ENCODE measurements at regions not wholly inside any gene's neighbourhood (a gene's known extent, or its start where the extent isn't known, plus 50 kb on each side); places are given as distances from the start of the nearest gene placed in this dataset.

DNA sequence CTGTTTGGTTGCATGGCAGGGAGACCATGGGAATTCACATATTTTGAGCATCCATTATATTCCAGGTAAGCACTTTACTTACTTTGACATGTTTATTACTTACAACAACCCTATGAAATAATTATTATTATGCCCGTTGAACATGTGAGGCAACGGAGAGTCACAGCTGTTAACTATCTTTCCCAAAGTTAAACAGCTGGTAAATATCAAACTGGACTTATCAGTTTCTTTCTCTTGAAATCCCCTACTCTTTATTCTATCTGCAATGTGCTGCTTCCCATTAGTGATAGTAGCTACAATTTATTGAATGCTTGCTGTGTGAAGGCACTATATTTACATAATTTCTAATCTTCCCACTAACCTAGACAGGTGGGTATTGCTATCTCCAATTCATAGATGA lies 847.7 kb upstream of the MAP3K7 start:
- DNase-seq (ENCODE audit: low read depth) = no peak

DNA sequence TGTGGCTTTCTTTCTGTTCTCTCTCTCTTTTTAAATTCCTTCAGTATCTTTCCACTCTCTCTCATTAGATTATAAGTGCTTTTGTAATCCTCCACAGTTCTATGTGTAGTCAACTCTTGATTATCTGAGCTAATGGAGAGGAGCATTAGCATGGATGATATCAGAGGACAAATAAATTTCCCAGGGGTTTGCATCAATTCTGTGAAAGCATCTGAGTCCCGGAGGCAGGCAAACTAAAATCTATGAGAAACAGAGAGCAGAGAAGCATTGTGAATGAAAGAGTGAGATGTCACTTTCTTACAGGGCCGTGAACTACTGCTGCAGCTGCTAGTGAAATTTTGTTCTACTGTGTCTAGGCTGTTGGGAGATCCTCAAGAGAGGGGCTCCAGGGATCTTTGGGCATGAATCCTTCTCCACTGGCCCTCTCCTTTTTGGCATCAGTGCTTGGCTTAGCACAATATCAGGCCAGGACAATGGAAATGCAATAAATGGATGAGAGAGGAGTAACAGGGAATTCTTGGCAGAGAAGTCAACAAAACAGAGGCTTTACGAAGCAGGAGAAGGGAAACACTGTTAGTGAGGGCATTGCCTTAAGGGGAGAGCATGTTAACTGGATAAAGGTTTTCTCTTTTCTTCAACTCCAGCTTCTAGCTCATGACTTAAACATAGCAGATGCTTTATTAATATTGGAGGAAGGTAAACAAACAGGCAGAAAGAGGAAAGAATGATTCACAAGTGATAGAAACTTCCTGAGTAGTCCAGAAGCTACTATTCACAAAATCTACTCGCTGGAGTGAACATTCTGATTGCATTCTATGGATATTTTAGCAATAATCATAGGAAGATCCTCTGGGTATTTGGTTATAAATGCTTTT lies 847.0 kb upstream of the MAP3K7 start:
- no peak for DNase-seq (ENCODE audit: low read depth)

DNA sequence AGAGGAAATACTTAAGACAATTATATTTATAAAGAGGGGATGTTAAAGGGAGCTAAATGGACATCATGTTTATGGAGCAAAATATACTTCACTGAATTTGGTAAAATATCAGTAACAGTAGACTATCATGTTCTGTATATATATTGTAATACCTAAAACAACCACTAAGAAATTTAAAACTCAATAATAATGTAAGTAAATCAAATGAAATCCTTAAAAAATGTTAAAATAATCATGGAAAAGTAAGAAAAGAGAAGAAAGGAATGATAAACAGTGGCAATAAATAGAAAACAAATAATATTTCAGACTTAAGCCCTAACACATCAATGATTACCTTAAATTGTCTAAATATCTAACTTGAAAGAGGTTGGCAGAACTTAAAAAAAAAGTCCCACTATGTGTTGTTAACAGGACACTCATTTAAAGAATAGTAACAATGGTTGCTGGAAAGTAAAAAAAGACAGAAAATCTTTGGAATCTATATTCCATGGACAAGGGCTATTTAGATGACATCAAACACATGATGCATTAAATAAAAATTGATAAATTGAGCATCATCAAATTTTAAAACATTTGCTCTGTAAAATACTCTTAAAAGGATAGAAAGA lies 842.2 kb upstream of the MAP3K7 start:
- no peak for DNase-seq (ENCODE audit: low read depth)

DNA sequence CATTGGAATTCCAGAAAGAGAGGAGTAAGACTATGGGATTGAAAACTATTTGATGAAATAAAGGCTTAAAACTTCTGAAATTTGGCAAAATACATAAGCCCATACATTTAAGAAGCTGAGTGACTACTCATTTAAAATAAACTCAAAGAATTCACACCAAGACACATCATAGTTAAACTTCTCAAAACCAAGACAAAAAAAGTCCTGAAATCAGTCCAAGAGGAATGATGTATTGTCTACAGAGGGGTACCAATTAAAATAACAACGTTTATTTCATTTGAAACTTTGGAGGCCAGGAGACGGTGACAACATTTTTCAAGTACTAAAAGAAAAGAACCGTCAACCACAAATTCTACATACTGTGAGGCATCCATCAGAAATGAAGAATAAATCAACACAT lies 841.4 kb upstream of the MAP3K7 start:
- DNase-seq (ENCODE audit: low read depth) = no peak

DNA sequence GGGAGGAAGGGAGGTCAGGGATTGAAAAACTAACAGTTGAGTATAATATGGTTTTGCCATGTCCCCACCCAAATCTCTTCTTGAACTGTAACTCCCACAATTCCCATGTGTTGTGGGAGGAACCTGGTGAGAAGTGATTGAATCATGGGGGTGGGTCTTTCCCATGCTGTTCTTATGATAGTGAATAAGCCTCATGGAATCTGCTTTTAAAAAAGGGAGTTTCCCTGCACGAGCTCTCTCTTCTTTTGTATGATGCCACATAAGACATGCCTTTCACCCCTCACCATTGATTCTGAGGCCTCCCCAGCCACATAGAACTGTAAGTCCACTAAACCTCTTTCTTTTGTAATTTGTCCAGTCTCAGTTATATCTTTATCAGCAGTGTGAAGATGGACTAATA lies 833.4 kb upstream of the MAP3K7 start:
- peak; percentile 25 for DNase-seq (ENCODE audit: low read depth)

DNA sequence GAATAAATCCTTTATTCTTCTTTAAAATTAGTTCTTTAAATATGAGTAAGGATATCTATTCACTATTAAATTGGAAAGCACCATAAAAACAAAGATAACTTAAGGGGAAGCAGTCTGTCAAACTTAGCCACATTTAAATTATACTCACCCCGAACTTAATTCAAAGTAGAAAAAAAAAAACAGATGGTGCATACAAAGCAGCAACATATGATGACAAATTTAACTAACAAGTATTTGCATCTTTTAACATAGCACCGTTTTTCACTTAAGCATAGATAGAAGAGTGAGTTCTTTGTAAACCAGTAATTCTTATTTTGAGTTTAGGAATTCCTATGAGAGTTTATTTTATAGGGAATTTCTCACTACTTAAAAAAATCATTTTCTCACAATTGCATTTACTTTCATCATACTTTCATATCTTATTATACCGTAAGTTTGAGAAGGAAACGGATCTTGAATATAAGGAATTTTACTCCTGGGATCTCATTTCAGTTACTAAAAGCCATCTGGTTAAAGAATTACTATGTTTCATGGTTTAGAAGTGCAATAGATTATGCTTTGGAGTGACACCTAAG lies 828.2 kb upstream of the MAP3K7 start:
- DNase-seq (ENCODE audit: low read depth) = no peak

DNA sequence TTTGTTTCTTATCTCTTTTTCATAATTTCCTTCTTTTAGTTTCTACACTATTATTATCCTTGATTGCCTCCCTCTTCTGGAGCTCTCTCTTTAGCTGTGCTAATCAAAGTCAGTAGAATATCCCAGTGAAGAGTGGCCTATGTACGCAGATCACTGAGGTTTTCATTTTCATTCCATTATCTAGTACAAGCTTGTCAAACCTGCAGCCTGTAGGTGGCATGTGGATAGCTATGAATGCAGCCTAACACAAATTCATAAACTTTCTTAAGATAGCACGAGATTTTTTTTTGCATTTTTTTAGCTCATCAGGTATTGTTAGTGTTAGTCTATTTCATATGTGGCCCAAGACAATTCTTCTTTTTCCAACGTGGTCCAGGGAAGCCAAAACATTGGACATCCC lies 825.7 kb upstream of the MAP3K7 start:
- DNase-seq (ENCODE audit: low read depth) = no peak

DNA sequence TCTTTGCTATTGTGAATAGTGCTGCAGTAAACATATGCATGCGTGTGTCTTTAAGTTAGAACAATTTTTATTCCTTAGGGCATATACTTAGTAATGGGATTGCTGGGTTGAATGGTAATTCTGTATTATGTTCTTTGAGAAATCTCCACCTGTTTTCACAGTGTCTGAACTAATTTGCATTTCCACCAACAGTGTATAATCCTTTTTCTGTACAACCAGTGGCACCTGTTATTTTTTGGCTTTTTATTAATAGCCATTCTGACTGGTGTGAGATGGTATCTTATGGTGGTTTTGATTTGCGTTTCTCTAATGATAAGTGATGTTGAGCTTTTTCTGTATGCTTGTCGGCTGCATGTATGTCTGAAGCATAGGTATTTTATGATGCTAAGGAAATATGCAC lies 820.8 kb upstream of the MAP3K7 start:
- no peak for DNase-seq (ENCODE audit: low read depth)

DNA sequence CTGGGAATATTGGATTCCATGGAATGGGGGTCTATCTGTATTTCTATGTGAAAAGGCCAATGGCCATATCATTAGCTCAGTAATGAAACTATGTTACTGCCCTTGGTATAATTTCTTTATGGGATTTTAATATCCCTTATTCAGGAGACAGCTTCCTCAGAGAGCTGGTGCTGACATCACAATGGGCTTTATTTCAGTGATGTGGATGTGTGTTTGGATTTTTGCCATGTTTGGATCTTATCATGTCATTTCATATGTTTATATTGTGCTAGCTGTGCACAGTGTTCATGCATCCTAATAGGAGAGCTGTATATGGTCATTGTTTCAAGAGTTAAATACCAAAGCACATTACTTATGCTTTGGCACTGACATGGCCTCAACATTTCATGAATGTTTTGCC lies 806.1 kb upstream of the MAP3K7 start:
- no peak for DNase-seq (ENCODE audit: low read depth)

DNA sequence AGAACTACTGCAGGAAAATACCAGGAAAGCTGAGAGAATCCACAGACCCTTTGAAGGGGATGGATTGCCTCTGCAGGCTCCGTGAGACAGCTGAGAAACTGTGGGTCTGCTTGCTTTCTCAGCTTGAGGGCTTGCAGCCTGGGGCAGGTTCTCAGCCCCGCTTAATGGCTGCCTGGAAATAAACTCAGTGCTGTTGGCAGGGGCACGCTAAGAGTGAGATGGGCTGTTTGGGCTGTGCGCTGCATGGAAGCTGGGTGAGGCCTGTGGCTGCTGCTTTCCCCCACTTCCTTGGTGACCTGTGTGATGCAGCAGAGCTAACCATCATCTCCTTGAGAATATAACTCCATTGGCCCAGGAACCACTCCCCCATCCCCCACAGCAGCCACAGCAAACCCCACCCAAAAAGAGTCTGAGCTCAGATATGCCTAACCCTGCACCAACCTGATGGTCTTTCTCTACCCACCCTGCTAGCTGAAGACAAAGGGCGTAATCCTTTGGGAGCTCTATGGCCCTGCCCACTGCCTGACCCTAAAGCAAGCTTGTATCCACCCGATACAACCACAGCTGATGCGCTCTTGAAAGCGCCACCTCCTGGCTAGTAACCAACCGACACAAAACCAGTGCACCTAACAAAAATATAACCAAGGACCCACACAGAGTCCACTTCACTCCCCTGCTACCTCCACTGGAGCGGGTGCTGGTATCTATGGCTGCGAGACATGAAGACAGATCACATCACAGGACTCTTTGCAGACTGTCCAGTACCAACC lies 800.6 kb upstream of the MAP3K7 start:
- DNase-seq (ENCODE audit: low read depth) = peak; percentile 4

DNA sequence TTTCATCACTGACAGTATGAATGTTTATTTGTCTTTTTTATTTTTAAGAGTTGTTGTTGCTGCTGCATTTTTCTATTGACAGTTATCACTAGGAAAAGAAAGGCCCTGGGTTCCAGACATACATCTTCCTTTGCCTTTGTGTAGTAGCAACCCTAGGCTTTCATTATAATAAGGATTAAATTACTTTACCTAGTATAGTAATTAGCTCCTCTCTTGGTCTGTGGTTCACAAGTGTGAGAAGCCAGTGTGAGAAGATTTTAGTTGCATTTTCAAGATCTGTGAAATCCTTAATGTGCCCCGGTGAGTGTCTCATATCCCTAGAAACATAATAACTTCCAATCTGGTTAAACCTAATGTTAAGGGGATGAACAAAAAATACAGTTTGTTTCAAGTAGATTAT lies 799.3 kb upstream of the MAP3K7 start:
- DNase-seq (ENCODE audit: low read depth) = no peak

DNA sequence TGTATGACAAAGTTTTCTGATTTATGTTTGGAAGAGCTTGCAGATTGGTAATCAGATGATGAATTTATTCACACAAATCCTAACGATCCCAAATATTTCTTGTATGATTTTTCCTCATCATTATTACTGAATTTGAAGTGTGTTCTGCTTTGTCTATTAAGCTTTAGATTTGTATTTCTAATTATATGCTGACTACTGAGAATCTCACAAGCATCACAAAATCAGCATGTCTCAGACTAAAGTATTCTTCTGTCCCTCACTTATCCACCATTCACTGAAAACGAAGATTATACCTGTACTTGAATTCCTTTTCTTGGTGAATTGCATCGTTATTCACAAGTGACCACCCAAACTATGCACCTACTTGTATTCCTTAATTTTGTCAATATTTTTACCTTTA lies 796.3 kb upstream of the MAP3K7 start:
- DNase-seq (ENCODE audit: low read depth) = no peak

DNA sequence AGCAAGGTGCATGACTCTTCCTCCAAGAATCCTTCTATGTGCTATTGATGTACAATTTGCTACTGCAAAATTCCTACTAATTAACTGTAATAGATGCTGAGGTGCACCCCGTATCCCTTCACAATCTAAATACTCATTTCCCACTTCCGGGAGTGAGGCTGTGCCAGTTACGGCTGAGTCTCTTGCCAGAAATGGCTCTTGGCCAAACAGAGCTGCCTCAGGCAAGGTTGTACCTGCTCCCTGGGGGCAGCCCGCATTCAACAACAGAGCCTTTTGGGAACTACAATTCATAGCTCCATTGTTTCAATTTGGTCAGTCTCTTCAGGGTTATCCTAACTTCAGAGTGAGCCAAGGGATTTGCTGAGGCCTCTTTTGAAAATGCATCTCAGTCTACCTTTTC lies 789.8 kb upstream of the MAP3K7 start:
- peak; percentile 18 for DNase-seq (ENCODE audit: low read depth)

DNA sequence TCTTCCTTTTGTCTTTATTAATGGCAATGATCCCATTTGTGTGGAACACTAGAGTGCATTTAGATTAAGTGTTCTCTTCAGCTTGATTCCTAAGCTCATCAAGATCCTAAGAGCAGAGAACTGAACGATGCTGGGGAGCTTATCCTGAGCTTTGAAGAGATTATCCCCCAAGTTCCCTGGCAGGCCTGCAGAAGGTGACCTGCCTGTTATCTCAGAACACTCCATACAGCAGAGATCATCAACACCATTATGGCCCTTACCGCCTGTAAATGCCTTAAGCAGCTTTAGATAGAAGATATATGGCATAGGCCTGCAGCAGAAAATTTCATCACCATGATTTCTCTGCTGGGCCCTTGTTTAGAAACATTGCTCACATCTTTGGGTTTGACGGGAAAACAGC lies 779.9 kb upstream of the MAP3K7 start:
- DNase-seq (ENCODE audit: low read depth) = no peak

DNA sequence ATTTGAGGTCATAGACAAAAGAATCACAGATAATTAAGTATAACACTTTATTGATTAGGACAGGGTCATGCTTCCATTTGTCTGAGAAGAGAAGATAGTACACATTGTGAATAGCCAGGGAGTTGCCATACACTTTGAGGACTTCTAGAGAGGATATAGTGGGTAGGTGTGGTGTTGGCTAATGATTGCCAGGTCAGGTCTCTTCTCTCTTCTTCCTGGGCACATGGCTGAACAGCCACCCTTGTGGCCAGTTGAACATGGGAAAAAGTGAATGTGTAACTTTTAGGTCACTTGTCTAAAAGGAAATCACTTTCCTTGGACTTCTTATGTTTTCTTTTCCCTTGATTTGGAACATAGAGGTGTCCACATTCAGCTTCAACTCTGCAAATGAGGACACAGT lies 772.1 kb upstream of the MAP3K7 start:
- no peak for DNase-seq (ENCODE audit: low read depth)

DNA sequence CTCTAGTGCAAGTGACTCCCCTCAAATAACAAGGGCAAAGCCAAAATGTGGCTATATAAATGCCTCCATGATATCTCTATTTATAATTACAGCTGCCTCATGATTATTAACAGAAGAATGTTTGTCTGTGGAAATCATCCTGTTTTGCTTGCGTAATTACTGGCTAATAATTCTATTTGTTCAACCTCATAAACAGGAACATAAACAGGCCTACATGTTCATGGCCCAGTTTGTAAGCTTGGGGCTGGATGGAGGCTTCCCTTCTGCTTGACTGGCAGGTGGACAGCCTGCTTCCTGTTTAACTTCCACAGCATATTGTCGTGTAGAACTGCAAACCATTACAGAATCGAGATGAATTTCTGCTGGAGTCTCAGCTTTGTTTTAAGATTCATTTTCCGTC lies 766.0 kb upstream of the MAP3K7 start:
- no peak for DNase-seq (ENCODE audit: low read depth)

DNA sequence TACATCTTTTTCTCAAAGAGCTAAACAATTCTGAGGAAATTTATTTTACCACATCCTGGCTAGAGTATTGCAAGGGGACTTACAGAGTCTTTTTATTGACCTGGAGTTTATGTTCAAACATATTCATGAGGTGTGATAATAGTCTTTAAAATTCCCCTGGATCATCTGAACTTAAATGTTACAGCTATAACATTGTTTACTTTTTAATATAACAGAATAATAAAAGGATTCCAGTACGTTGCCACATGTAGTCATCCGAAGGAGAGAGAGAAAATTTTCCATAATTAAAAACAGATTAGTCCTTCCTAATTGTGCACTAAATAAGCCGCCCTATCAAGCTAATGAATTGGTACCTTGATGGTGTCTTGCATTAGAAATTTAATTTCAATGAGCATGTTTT lies 765.4 kb upstream of the MAP3K7 start:
- no peak for DNase-seq (ENCODE audit: low read depth)

DNA sequence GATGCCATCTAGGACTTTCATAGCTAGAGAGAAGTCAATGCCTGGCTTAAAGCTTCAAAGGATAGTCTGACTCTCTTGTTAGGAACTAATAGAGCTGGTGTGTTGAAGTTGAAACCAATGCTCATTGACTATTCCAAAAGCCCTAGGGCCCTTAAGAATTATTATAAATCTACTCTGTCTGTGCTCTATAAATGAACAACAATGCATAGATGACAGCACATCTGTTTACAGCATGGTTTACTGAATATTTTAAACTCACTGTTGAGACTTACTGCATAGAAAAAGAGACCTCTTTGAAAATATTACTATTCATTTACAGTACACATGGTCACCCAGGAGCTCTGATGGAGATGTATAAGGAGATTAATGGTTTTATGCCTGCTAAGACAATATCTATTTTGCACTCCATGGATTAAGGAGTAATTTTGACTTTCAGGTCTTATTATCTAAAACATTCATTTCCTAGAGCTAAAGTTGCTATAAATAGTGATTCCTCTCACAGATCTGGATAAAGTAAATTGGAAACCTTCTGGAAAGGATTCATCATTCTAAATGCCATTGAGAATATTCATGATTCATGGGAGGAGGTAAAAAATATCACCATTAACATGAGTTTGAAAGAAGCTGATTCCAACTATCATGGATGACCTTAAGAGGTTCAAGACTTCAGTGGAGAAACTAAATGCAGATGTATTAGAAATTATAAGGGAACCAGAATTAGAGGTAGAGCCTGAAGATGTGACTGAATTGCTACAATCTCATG lies 763.5 kb upstream of the MAP3K7 start:
- DNase-seq (ENCODE audit: low read depth) = no peak

DNA sequence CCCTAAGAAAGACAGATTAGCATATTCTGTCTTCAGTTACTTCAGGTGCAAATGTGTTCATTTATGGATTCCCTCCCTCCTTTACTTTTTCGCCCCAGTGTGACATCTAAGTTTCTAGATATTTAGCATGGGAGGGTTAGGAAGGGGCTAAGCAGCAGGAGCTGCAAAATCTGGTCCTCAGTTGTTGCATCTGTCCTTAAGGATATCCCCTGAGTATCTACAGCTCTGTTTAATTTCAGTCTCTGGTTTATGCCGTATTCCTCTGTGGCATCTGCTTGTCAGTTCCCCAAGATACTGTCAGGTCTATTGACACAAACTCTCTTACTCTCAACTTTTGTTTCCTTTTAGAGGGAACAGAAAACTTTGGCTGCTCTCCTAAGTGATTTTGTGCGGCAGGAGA lies 754.6 kb upstream of the MAP3K7 start:
- no peak for DNase-seq (ENCODE audit: low read depth)

DNA sequence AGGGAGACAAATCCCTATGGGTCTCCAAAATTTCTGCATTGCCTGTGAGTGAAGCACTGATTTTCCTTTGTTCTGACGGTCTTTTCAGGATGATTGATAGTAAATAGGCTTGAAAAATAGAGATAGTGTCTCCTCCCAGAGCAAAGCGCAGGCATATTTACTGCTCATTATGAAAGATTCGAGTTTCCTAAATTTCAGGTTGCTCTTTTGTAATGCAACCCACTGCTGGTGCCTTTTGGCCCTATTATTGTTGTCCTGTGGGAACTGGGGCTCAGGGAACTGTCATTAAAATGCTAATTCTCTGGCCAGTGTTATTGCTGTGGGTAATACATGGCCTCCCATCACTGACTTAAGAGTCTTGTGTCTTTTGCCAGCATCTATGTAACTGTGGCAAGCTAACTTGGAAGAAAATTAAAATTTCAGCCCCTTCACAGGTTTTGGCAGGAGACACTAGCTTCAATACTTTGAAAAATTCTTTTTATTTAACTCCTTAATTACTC lies 754.1 kb upstream of the MAP3K7 start:
- DNase-seq (ENCODE audit: low read depth) = no peak

DNA sequence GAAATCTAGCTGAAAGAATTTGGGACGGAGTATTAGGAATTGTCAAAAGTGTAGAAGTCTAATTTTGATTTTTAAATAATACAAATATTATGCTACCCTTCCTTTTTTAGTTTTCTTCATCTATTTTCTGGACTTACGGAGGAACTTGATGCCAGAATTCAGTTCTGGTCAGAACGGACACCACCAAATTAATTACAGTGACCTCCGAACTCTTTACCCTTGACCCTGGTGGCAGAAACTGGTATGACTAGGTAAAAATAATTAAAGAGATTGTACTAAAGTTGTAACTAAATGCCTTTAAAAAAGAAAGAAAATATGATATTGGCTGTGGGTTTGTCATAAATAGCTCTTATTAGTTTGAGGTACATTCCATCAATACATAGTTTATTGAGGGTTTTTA lies 751.1 kb upstream of the MAP3K7 start:
- no peak for DNase-seq (ENCODE audit: low read depth)

All from HT1080 (cell line).